ENCODE measurements at regions not wholly inside any gene's neighbourhood (a gene's known extent, or its start where the extent isn't known, plus 50 kb on each side); places are given as distances from the start of the nearest gene placed in this dataset.

- no peak for DNase-seq
These were observed 196.6 kb downstream of the HS3ST3A1 start for GRCh38 chr17:13405080-13405479.

- no peak for DNase-seq
These were observed 197.5 kb downstream of the HS3ST3A1 start for GRCh38 chr17:13403982-13404946.

GRCh38 chr17:13400491-13400890 is 201.2 kb downstream of the HS3ST3A1 start:
- no peak for DNase-seq

GRCh38 chr17:13398853-13399252 is 202.9 kb downstream of the HS3ST3A1 start:
- DNase-seq, result no peak

GRCh38 chr17:13398091-13398490 is 203.6 kb downstream of the HS3ST3A1 start:
- DNase-seq, result no peak

GRCh38 chr17:13395862-13396261 is 205.9 kb downstream of the HS3ST3A1 start:
- DNase-seq, result no peak

- DNase-seq, result no peak
These were observed 206.4 kb downstream of the HS3ST3A1 start for GRCh38 chr17:13395346-13395745.

- DNase-seq, result no peak
These were observed 207.7 kb downstream of the HS3ST3A1 start for GRCh38 chr17:13393841-13394710.

GRCh38 chr17:13387952-13388351 is 213.8 kb downstream of the HS3ST3A1 start:
- DNase-seq, result no peak

- DNase-seq, result no peak
These were observed 214.5 kb downstream of the HS3ST3A1 start for GRCh38 chr17:13387236-13387635.

- DNase-seq, result no peak
These were observed 216.2 kb downstream of the HS3ST3A1 start for GRCh38 chr17:13385481-13385911.

- DNase-seq, result no peak
These were observed 217.1 kb downstream of the HS3ST3A1 start for GRCh38 chr17:13384626-13385025.

GRCh38 chr17:13378361-13378760 is 223.4 kb downstream of the HS3ST3A1 start:
- no peak for DNase-seq

GRCh38 chr17:13374203-13375143 is 227.3 kb downstream of the HS3ST3A1 start:
- DNase-seq, result no peak

- DNase-seq, result no peak
These were observed 229.3 kb downstream of the HS3ST3A1 start for GRCh38 chr17:13372432-13372831.

GRCh38 chr17:13367154-13367553 is 234.6 kb downstream of the HS3ST3A1 start:
- DNase-seq, result no peak

- no peak for DNase-seq
These were observed 236.4 kb downstream of the HS3ST3A1 start for GRCh38 chr17:13365331-13365730.

- no peak for DNase-seq
These were observed 238.0 kb downstream of the HS3ST3A1 start for GRCh38 chr17:13363771-13364170.

GRCh38 chr17:13362341-13363122 is 239.2 kb downstream of the HS3ST3A1 start:
- no peak for DNase-seq

GRCh38 chr17:13359774-13360173 is 242.0 kb downstream of the HS3ST3A1 start:
- DNase-seq, result no peak

- no peak for DNase-seq
These were observed 246.7 kb downstream of the HS3ST3A1 start for GRCh38 chr17:13355054-13355453.

- DNase-seq, result no peak
These were observed 248.1 kb downstream of the HS3ST3A1 start for GRCh38 chr17:13353590-13353989.

Measured in NCI-H1092 treated with DMSO at 0.1 percent for 48 hours (cell line).